ENCODE measurements at regions not wholly inside any gene's neighbourhood (a gene's known extent, or its start where the extent isn't known, plus 50 kb on each side); places are given as distances from the start of the nearest gene placed in this dataset.
A peak's percentile ranks its signal among the peaks of the same experiment; 100 is the strongest.

- TF ChIP-seq TAF1 (IDR thresholded peaks at IDR 0.05; ENCODE audit: low read depth, low read length) (no peak), CHD2 (IDR thresholded peaks at IDR 0.05; ENCODE audit: low read length) (no peak), JUND (IDR thresholded peaks at IDR 0.05; ENCODE audit: low read length) (no peak), CTCF (IDR thresholded peaks at IDR 0.05; ENCODE audit: control extremely low read depth in 1 of 3, insufficient read depth in 1 of 3, low read depth in 1 of 3, low read length in 3 of 3) (peak; percentile 63 to 95 (median 74)), CBX8 (IDR thresholded peaks at IDR 0.05; ENCODE audit: borderline replicate concordance, low read depth, low read length) (no peak), SP2 (IDR thresholded peaks at IDR 0.05; ENCODE audit: low read length) (no peak), CREB1 (IDR thresholded peaks at IDR 0.05) (no peak), PHF8 (conservative IDR thresholded peaks at IDR 0.05; ENCODE audit: low read depth, low read length) (no peak), SUZ12 (IDR thresholded peaks at IDR 0.05; ENCODE audit: low read length) (no peak), ASH2L (IDR thresholded peaks at IDR 0.05; ENCODE audit: low read length) (no peak), BCL11A (IDR thresholded peaks at IDR 0.05; ENCODE audit: low read depth in 2 of 2, low read length in 2 of 2) (no peak), SP1 (IDR thresholded peaks at IDR 0.05; ENCODE audit: low read depth, low read length) (no peak), BACH1 (IDR thresholded peaks at IDR 0.05; ENCODE audit: low read length) (no peak), RXRA (IDR thresholded peaks at IDR 0.05; ENCODE audit: insufficient read depth, low read depth, low read length) (no peak), FOSL1 (IDR thresholded peaks at IDR 0.05; ENCODE audit: insufficient read depth, low read depth, low read length) (no peak), HDAC2 (IDR thresholded peaks at IDR 0.05; ENCODE audit: borderline replicate concordance in 1 of 2, low read depth in 2 of 2, low read length in 2 of 2) (no peak), BRCA1 (IDR thresholded peaks at IDR 0.05; ENCODE audit: low read depth, low read length) (no peak), SIX5 (IDR thresholded peaks at IDR 0.05; ENCODE audit: low read depth, low read length) (no peak), NANOG (IDR thresholded peaks at IDR 0.05; ENCODE audit: insufficient read depth, low read depth, low read length, poor library complexity, severe bottlenecking) (no peak), CBX5 (IDR thresholded peaks at IDR 0.05; ENCODE audit: low read depth, low read length) (no peak), TCF12 (IDR thresholded peaks at IDR 0.05; ENCODE audit: low read depth, low read length) (peak; percentile 64; the same call in 1 of the 2 replicates)
- TF ChIP-seq, protein P1, sequence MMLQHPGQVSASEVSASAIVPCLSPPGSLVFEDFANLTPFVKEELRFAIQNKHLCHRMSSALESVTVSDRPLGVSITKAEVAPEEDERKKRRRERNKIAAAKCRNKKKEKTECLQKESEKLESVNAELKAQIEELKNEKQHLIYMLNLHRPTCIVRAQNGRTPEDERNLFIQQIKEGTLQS (IDR thresholded peaks at IDR 0.05; ENCODE audit: insufficient read depth, low read depth, low read length): 0 out of 2 replicates have a peak, but pooled peaks have one; percentile 6
Observed at GRCh38 chr5:91225848-91226686, 157.1 kb downstream of the ARRDC3 start (continued).

All from H1 (cell line).